Gastroesophageal sphincter (tissue), 4 donors: ENCODE measurements at regions not wholly inside any gene's neighbourhood (a gene's known extent, or its start where the extent isn't known, plus 50 kb on each side); places are given as distances from the start of the nearest gene placed in this dataset.

ENCODE experiments used
- ATAC-seq: fragments of 150-250 bp; one replicate; pipeline ENCODE4 v1.9.1; 2016; ENCODE audit warnings: mild to moderate bottlenecking, moderate library complexity
- H3K27ac ChIP-seq, 4 donors: fragments of 200-600 bp; sonication (generic) in 3 of 4; 1 replicate in 3 of 4; 2 replicates in 1 of 4; pipeline ENCODE4 v1.5.1; 2016 to 2019
- H3K27me3 ChIP-seq: fragments of 200-600 bp; sonication (generic); one replicate; pipeline ENCODE4 v1.5.1; 2019
- H3K36me3 ChIP-seq, 2 donors: fragments of 200-600 bp; sonication (generic); one replicate each; pipeline ENCODE4 v1.5.1; 2019; ENCODE audit warnings: control low read depth in 1 of 2
- H3K4me1 ChIP-seq, 3 donors: fragments of 200-600 bp; sonication (generic); 1 replicate in 2 of 3; 2 replicates in 1 of 3; pipeline ENCODE4 v1.5.1; 2016 to 2019; ENCODE audit warnings: control low read depth in 2 of 3
- H3K4me3 ChIP-seq, 2 donors: fragments of 200-600 bp; sonication (generic); one replicate each; pipeline ENCODE4 v1.5.1; 2019; ENCODE audit warnings: mild to moderate bottlenecking in 1 of 2, moderate library complexity in 1 of 2
- H3K9me3 ChIP-seq, 3 donors: fragments of 200-600 bp; sonication (generic); one replicate each; pipeline ENCODE4 v1.5.1; 2017 to 2019; ENCODE audit warnings: control low read depth in 2 of 3
- CTCF ChIP-seq, 4 experiments: fragments of 200-600 bp in 2 of 4; fragments of 450-650 bp in 2 of 4; sonication (generic) in 1 of 4; IDR thresholded peaks; one replicate each; pipeline ENCODE4 v1.5.1; 2017 to 2019; ENCODE audit warnings: antibody characterized with exemption in 4 of 4, mild to moderate bottlenecking in 2 of 4, moderate library complexity in 2 of 4
- EP300 ChIP-seq: sonication (generic); formaldehyde crosslinking; IDR thresholded peaks from one replicate; pipeline ENCODE4 v1.6.1; 2017; ENCODE audit warnings: antibody characterized with exemption, mild to moderate bottlenecking
- POLR2A ChIP-seq, 2 donors: fragments of 450-650 bp; IDR thresholded peaks; one replicate each; pipeline ENCODE4 v1.6.1; 2017; ENCODE audit warnings: antibody characterized with exemption in 2 of 2, mild to moderate bottlenecking in 2 of 2, moderate library complexity in 1 of 2
- POLR2AphosphoS5 ChIP-seq: sonication (generic); formaldehyde crosslinking; IDR thresholded peaks from one replicate; pipeline ENCODE4 v1.6.1; 2017; ENCODE audit warnings: antibody characterized with exemption
- WGBS, 2 donors: methylation state at CpG; one replicate each; pipeline ENCODE4 v1.1.5; 2018; ENCODE audit warnings: low coverage in 1 of 2; 5-methylcytosine and 5-hydroxymethylcytosine counted together

- H3K27ac ChIP-seq, result no peak overlapping the region
- peaks cover 0 to 8% (median 2%) of the 10 kb centered on the region in 3 donors for H3K4me1 ChIP-seq
- WGBS, 2 donors, result 65 to 83% methylated on average over 1 of the region's 1 CpG
- TF ChIP-seq EP300, result no peak
- H3K4me3 ChIP-seq, result no peak overlapping the region
- ATAC-seq, result no peak
- no peaks in the 10 kb centered on the region for H3K36me3 ChIP-seq
- H3K9me3 ChIP-seq, result no peaks in the 10 kb centered on the region
- no peaks in the 10 kb centered on the region for H3K27me3 ChIP-seq
Observed at GRCh38 chr4:83926950-83927349, 391.0 kb downstream of the GPAT3 start.

- ATAC-seq, result no peak
- Histone ChIP-seq H3K27ac (no peak overlapping the region), H3K27me3 (no peaks in the 10 kb centered on the region), H3K9me3 (no peaks in the 10 kb centered on the region), H3K36me3 (no peaks in the 10 kb centered on the region), H3K4me3 (no peak overlapping the region), H3K4me1 (peaks cover 0 to 16% (median 2%) of the 10 kb centered on the region in 3 donors)
- 38 to 50% methylated on average over 1 of the region's 1 CpG for WGBS, 2 donors
- TF ChIP-seq POLR2AphosphoS5 (no peak), CTCF (IDR thresholded peaks at IDR 0.05) (no peak), EP300 (no peak), POLR2A (IDR thresholded peaks at IDR 0.05) (no peak)
Observed at GRCh38 chr4:83923341-83923740, 387.4 kb downstream of the GPAT3 start.

- no peaks in the 10 kb centered on the region for H3K36me3 ChIP-seq
- H3K4me3 ChIP-seq, result no peak overlapping the region
- no peaks in the 10 kb centered on the region for H3K9me3 ChIP-seq
- WGBS, 2 donors, result 0 to 29% methylated on average over 1 of the region's 1 CpG
- ATAC-seq, result no peak
- peaks cover 0 to 16% (median 2%) of the 10 kb centered on the region in 3 donors for H3K4me1 ChIP-seq
- TF ChIP-seq POLR2A (IDR thresholded peaks at IDR 0.05) (no peak), EP300 (no peak), CTCF (IDR thresholded peaks at IDR 0.05) (no peak), POLR2AphosphoS5 (no peak)
- peak overlapping the region in 3 of 4 donors; percentile 13 to 57 (median 36) for H3K27ac ChIP-seq
- H3K27me3 ChIP-seq, result no peaks in the 10 kb centered on the region
Observed at GRCh38 chr4:83922402-83922801, 386.5 kb downstream of the GPAT3 start.

GRCh38 chr4:83921124-83921523, 385.2 kb downstream of the GPAT3 start:
- Histone ChIP-seq H3K36me3 (no peaks in the 10 kb centered on the region), H3K27me3 (no peaks in the 10 kb centered on the region), H3K27ac (peak overlapping the region in 1 of 4 donors; percentile 20), H3K4me1 (peaks cover 0 to 16% (median 2%) of the 10 kb centered on the region in 3 donors), H3K4me3 (no peak overlapping the region), H3K9me3 (no peaks in the 10 kb centered on the region)
- 89 to 94% methylated on average over 3 to 6 of the region's 8 CpGs for WGBS, 2 donors
- TF ChIP-seq POLR2AphosphoS5 (no peak), EP300 (no peak), POLR2A (IDR thresholded peaks at IDR 0.05) (no peak), CTCF (IDR thresholded peaks at IDR 0.05) (no peak)
- no peak for ATAC-seq

- Histone ChIP-seq H3K4me1 (peaks cover 0 to 20% (median 2%) of the 10 kb centered on the region in 3 donors), H3K4me3 (no peak overlapping the region), H3K36me3 (no peaks in the 10 kb centered on the region), H3K27me3 (no peaks in the 10 kb centered on the region), H3K9me3 (no peaks in the 10 kb centered on the region), H3K27ac (no peak overlapping the region)
- 38 to 59% methylated on average over 2 to 3 of the region's 3 CpGs for WGBS, 2 donors
- TF ChIP-seq CTCF (IDR thresholded peaks at IDR 0.05) (no peak), EP300 (no peak), POLR2AphosphoS5 (no peak), POLR2A (IDR thresholded peaks at IDR 0.05) (no peak)
- ATAC-seq, result no peak
Observed at GRCh38 chr4:83920375-83920774, 384.5 kb downstream of the GPAT3 start.
